Pancreas (tissue), 10 donors: ENCODE measurements at regions not wholly inside any gene's neighbourhood (a gene's known extent, or its start where the extent isn't known, plus 50 kb on each side); places are given as distances from the start of the nearest gene placed in this dataset.

Experiments used
- ATAC-seq, 4 donors: fragments of 200-7000 bp; cut with Tn5 transposase; one replicate each; pipeline versions ENCODE4 v1.8.0 to v1.9.1; 2020; ENCODE audit warnings: mild to moderate bottlenecking in 4 of 4, moderate library complexity in 4 of 4
- DNase-seq, 6 donors: peaks; one replicate each; pipeline ENCODE4 v3.0.0-alpha.2; 2020
- FAIRE-seq: peaks from 2 replicates; lab custom pipeline; 2012; peaks lifted over from hg19 to GRCh38; lab: Jason Lieb, UNC
- H3K27ac ChIP-seq, 4 donors: fragments of 200-600 bp; sonication (generic); 1 replicate in 3 of 4; 2 replicates in 1 of 4; pipeline versions ENCODE4 v1.5.0 to v1.8.0; 2020
- H3K27me3 ChIP-seq, 4 donors: fragments of 200-600 bp; one replicate each; pipeline ENCODE4 v1.8.0; 2021
- H3K36me3 ChIP-seq, 3 donors: fragments of 200-600 bp; sonication (generic) in 1 of 3; one replicate each; pipeline versions ENCODE4 v1.5.0 to v1.8.0; 2020 to 2021
- H3K4me1 ChIP-seq, 3 donors: fragments of 200-600 bp; one replicate each; pipeline ENCODE4 v1.8.0; 2021
- H3K4me3 ChIP-seq, 4 donors: fragments of 200-600 bp; sonication (generic) in 2 of 4; one replicate each; pipeline versions ENCODE4 v1.5.0 to v1.8.0; 2020 to 2021
- H3K9me3 ChIP-seq, 4 donors: fragments of 200-600 bp; one replicate each; pipeline ENCODE4 v1.8.0; 2021
- WGBS, 2 donors: extraction: QIAGEN DNeasy Blood & Tissue Kit; methylation state at CpG; one replicate each; pipeline ENCODE4 v1.1.7; 2013; 5-methylcytosine and 5-hydroxymethylcytosine counted together
- intact Hi-C, 3 donors: fragments of 100-400 bp; cut with DNase I; formaldehyde crosslinking; loops; one replicate each; pipeline versions ENCODE4 v1.11.1 to v1.14.2; 2022
- TF ChIP-seq, protein P1 (sequence below), 4 donors: fragments of 200-600 bp; sonication (generic) in 3 of 4; IDR thresholded peaks; one replicate each; pipeline versions ENCODE4 v1.5.0 to v1.8.0; 2021; ENCODE audit warnings: antibody characterized with exemption in 4 of 4
- donor health status: healthy with polysubstance abuse.
- donor health status: DM: no; HTN: no; CAD: no; lungs with moderate emphysema.
- donor health status: DM: no; HTN: no; CAD: no.
- donor health status: control.
- donor health status: control.
- donor health status: Bipolar disorder and iron deficiency.
- donor health status: DM: yes; HTN: yes; CAD: no.
- donor health status: DM: no; HTN: no; CAD: no.
- donor health status: DM: no; HTN: no; CAD: no.
- donor health status: DM: yes; HTN: yes; CAD: no.

GRCh38 chr15:91456251-91456718, 356.2 kb downstream of the SV2B start:
- 51 to 53% methylated on average over 7 of the region's 7 CpGs for WGBS, 2 donors
- no peaks in the 10 kb centered on the region for H3K36me3 ChIP-seq
- no peaks in the 10 kb centered on the region for H3K4me1 ChIP-seq
- H3K4me3 ChIP-seq, result no peak overlapping the region
- intact Hi-C loops, result no loop called here
- ATAC-seq, result peak; percentile 69 to 90 (median 82)
- no peaks in the 10 kb centered on the region for H3K9me3 ChIP-seq
- H3K27me3 ChIP-seq, result no peaks in the 10 kb centered on the region
- TF ChIP-seq, protein P1, sequence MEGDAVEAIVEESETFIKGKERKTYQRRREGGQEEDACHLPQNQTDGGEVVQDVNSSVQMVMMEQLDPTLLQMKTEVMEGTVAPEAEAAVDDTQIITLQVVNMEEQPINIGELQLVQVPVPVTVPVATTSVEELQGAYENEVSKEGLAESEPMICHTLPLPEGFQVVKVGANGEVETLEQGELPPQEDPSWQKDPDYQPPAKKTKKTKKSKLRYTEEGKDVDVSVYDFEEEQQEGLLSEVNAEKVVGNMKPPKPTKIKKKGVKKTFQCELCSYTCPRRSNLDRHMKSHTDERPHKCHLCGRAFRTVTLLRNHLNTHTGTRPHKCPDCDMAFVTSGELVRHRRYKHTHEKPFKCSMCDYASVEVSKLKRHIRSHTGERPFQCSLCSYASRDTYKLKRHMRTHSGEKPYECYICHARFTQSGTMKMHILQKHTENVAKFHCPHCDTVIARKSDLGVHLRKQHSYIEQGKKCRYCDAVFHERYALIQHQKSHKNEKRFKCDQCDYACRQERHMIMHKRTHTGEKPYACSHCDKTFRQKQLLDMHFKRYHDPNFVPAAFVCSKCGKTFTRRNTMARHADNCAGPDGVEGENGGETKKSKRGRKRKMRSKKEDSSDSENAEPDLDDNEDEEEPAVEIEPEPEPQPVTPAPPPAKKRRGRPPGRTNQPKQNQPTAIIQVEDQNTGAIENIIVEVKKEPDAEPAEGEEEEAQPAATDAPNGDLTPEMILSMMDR (IDR thresholded peaks at IDR 0.05), result no peak
- no peak for FAIRE-seq
- peak in 4 of 6 donors; percentile 19 to 44 (median 34) for DNase-seq
- peak overlapping the region; percentile 23 to 75 (median 60) for H3K27ac ChIP-seq

DNA sequence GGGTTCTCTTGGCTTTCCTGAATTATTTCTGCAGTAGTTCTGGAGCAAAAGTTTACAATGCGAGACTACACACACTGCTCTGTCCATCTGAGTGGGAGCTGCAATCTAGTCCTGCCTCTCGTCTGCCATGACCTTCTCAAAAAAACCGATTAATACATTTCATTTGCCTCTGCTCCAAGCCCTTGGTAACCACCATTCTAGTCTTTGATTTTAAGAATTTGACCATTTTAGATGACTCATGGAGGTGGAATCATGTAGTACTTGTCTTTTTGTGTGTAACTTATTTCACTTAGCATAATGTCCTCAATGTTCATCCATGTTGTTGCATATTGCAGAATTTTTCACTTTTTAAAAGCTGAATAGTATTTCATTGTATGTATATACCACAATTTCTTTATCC, 356.9 kb downstream of the SV2B start:
- Histone ChIP-seq H3K27ac (peak overlapping the region in 3 of 4 donors; percentile 23 to 75 (median 66)), H3K27me3 (no peaks in the 10 kb centered on the region), H3K4me3 (no peak overlapping the region), H3K36me3 (no peaks in the 10 kb centered on the region), H3K9me3 (no peaks in the 10 kb centered on the region), H3K4me1 (no peaks in the 10 kb centered on the region)
- no peak for DNase-seq
- no peak for ATAC-seq
- TF ChIP-seq, protein P1 (IDR thresholded peaks at IDR 0.05), result no peak
- WGBS, 2 donors, result 67 to 74% methylated on average over 3 of the region's 3 CpGs
- intact Hi-C loops, result no loop called here
- no peak for FAIRE-seq

GRCh38 chr15:91461377-91461776, 361.3 kb downstream of the SV2B start:
- FAIRE-seq (no peak), ATAC-seq (no peak), DNase-seq (no peak)
- Histone ChIP-seq H3K36me3 (no peaks in the 10 kb centered on the region), H3K4me1 (no peaks in the 10 kb centered on the region), H3K27ac (no peak overlapping the region), H3K4me3 (no peak overlapping the region), H3K27me3 (no peaks in the 10 kb centered on the region), H3K9me3 (no peaks in the 10 kb centered on the region)
- TF ChIP-seq, protein P1 (IDR thresholded peaks at IDR 0.05), result no peak
- WGBS, 2 donors, result 59 to 74% methylated on average over 3 of the region's 3 CpGs
- intact Hi-C loops, result no loop called here

DNA sequence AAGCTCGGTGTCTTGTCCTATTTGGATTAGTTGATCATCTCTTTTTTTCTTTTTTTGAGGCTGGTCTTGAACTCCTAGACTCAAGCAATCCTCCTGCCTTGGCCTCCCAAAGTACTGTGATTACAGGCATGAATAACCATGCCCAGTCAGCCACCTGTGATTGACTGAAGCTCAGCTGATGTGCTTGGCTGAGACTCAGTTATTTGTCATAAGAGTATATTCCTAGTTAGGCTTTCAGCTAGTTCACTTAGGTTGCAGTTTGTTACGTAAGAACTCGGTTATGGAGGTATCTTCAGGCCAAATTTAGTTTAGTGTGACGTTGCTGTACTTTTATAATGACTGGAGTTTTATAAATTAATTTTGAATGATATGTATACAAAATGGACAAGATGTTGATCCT, 365.0 kb downstream of the SV2B start:
- TF ChIP-seq, protein P1 (IDR thresholded peaks at IDR 0.05), result no peak
- H3K27me3 ChIP-seq, result no peaks in the 10 kb centered on the region
- H3K4me3 ChIP-seq, result no peak overlapping the region
- no peaks in the 10 kb centered on the region for H3K36me3 ChIP-seq
- no peaks in the 10 kb centered on the region for H3K4me1 ChIP-seq
- 66 to 83% methylated on average over 4 of the region's 4 CpGs for WGBS, 2 donors
- H3K27ac ChIP-seq, result no peak overlapping the region
- no peak for DNase-seq
- no peak for ATAC-seq
- FAIRE-seq, result no peak
- H3K9me3 ChIP-seq, result no peaks in the 10 kb centered on the region
- intact Hi-C loops, result no loop called here

DNA sequence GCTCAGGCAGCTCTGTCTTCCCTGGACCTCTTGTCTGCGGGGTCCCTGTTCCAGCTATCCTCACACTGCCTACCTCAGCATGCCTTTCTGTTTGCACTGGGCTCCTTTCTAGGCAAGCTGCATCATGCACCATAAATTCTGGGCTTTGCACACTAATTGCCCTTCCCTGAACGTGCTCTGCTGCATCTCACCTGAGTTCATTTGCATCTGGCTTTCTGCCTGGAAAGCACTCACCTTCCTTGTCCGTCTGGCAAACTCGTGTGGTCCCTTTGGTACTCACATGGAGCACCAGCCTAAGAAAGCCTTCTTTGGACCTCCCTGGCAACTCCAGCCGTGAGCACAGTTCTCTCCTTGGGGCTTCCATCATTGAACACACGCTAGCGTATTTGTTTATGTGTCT, 365.6 kb downstream of the SV2B start:
- Histone ChIP-seq H3K36me3 (no peaks in the 10 kb centered on the region), H3K4me3 (no peak overlapping the region), H3K9me3 (no peaks in the 10 kb centered on the region), H3K27me3 (no peaks in the 10 kb centered on the region), H3K27ac (no peak overlapping the region), H3K4me1 (no peaks in the 10 kb centered on the region)
- intact Hi-C loops, result no loop called here
- ATAC-seq (peak in 2 of 4 donors; percentile 59 to 66), FAIRE-seq (no peak), DNase-seq (no peak)
- TF ChIP-seq, protein P1 (IDR thresholded peaks at IDR 0.05), result no peak
- 47 to 55% methylated on average over 7 of the region's 7 CpGs for WGBS, 2 donors
